NOMO-1 (cell line): ENCODE measurements at regions not wholly inside any gene's neighbourhood (a gene's known extent, or its start where the extent isn't known, plus 50 kb on each side); places are given as distances from the start of the nearest gene placed in this dataset.

ENCODE experiments used
- DNase-seq, 2 experiments: peaks; one replicate each; lab custom pipeline; 2025; ENCODE audit not compliant: unreplicated experiment in 2 of 2; lab: John Stamatoyannopoulos, UW

- no peak for DNase-seq
These were observed 250.9 kb upstream of the SEMA6D start for GRCh38 chr15:47466357-47466756.

- DNase-seq = no peak
These were observed 246.3 kb upstream of the SEMA6D start for GRCh38 chr15:47470983-47471382.

- DNase-seq = no peak
These were observed 244.1 kb upstream of the SEMA6D start for GRCh38 chr15:47473106-47473725.

DNA sequence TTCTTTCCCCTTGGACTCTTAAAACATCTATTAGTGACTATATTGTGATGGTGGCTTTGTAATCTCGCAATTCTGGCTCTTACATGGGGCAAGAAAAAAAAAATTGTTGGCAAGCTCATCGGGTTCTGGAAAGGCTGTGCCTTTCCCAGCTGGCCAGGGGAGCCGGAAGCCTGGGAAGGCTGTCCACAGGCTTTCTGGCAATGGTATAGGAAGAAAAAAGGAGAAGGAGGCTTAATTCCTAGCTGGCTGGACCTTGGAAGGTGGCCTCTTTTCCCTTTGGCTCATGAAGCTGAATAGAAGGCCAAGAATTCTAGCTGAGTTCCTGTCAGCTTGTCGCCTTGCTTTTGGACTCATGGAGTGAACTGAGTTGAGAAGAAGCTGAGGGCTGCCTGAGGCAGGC is 243.5 kb upstream of the SEMA6D start:
- DNase-seq = no peak

DNA sequence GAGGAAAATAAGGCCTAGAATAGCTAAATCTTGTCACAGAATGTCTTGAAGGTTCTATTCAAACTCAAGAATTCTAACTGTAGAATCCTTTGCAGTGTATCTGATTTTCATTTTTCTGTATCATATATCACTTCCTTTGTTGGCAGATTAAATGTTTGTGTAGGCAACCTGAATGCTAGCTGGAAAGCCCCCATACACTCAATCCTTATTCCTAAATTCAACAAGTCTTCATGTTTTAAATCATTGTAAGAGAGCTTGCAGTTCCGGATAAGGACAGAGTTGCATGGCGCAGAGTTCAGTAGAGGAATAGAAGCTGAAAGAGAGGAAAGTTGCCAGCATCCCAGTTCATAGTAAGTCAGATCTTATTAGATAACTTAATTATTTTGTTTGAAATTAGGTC is 242.0 kb upstream of the SEMA6D start:
- no peak for DNase-seq

- no peak for DNase-seq
These were observed 240.0 kb upstream of the SEMA6D start for GRCh38 chr15:47477341-47477740.

- DNase-seq = peak; percentile 15 to 29
These were observed 233.2 kb upstream of the SEMA6D start for GRCh38 chr15:47484059-47484458.

DNA sequence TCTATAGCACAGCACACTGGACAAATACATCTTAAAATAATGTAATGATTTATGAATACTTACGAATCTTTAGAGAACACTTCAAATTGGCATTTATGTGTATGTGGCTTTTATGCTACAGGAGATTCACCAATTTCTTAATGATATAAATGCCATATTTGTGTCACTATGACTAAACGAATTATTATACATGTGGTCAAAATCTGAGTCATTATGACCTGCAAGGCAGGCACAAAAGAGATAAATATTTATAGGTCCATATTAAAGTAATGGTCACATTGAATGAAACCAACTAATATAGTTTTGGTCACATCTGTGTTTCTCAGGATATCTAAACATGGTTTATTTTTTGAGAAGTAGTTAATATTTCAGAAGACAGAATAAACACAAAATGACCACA is 232.3 kb upstream of the SEMA6D start:
- DNase-seq = no peak

DNA sequence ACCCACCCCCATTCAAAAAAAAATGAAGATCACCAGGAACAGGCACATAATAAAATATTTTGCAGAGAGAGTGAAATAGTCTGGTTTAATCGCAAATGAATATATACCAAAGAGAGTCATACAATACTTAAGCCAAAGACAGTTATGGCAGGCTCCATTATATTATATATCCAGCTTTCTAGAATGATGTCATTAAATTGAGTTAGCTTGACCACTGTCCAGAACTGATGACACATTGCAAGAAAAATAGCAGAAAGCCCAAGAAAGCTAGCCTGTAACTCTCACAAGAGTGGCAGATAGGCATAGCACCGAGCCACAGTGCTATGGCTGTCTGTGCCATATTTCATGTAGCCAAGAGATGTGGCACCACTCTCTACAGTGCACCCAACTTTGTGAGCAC is 231.9 kb upstream of the SEMA6D start:
- no peak for DNase-seq

- no peak for DNase-seq
These were observed 231.3 kb upstream of the SEMA6D start for GRCh38 chr15:47486040-47486439.

DNA sequence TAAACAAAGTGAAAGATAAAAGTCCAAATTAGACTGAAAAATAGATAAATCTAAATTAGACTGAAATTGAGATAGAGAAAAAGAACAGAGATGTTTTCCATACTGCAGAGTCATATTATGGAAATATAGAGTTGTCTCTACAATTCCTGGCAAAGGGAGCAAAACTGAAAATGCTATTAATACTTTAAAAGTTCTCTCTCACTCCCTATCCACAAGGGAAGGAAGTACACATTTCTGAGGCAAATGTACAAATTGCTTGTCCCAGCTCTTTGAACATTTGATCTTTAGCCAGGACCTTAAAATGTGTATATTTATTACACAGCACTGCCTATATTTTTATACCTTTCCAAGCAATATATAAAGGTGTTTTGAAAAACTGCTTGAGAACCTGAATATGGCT is 225.1 kb upstream of the SEMA6D start:
- no peak for DNase-seq

GRCh38 chr15:47493357-47494247 is 223.7 kb upstream of the SEMA6D start:
- no peak for DNase-seq

GRCh38 chr15:47496343-47497185 is 220.7 kb upstream of the SEMA6D start:
- no peak for DNase-seq

DNA sequence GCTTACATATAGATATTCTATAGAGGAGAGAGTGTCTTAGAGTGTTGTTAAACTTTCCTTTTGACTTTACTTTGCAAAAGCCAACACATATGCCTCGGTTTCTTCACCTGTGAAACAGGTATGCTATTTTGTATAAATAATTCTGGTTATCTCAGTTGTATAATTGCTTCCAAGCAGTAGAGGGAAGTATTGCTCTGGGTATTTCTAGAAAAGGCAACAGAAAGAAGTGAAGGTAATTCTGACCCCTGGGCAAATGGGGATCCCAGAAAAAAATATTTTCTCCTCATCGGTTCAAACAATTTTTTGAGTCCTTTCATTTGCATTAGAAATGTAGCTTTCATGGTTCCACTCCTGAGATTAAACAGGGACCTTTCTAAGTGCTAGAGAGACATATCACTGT is 216.5 kb upstream of the SEMA6D start:
- peak in 1 of 2 experiments; percentile 8 for DNase-seq

GRCh38 chr15:47502041-47502440 is 215.3 kb upstream of the SEMA6D start:
- no peak for DNase-seq

GRCh38 chr15:47503876-47504275 is 213.4 kb upstream of the SEMA6D start:
- DNase-seq = no peak

GRCh38 chr15:47504624-47505256 is 212.6 kb upstream of the SEMA6D start:
- peak; percentile 88 for DNase-seq

- DNase-seq = no peak
These were observed 211.5 kb upstream of the SEMA6D start for GRCh38 chr15:47505712-47506328.

- peak; percentile 8 to 26 for DNase-seq
These were observed 210.8 kb upstream of the SEMA6D start for GRCh38 chr15:47506329-47507100.
